ENCODE measurements at regions not wholly inside any gene's neighbourhood (a gene's known extent, or its start where the extent isn't known, plus 50 kb on each side); places are given as distances from the start of the nearest gene placed in this dataset.

- no peak for TF ChIP-seq CTCF (IDR thresholded peaks at IDR 0.05)
- no peak for TF ChIP-seq POLR2A (IDR thresholded peaks at IDR 0.05)
- TF ChIP-seq POLR2AphosphoS5 (IDR thresholded peaks at IDR 0.05): no peak
Measured at GRCh38 chr10:42990016-42990720, 86.7 kb upstream of the RET start.

Data from prostate gland (tissue), 2 donors.